Mesendoderm (in vitro differentiated cells): ENCODE measurements at regions not wholly inside any gene's neighbourhood (a gene's known extent, or its start where the extent isn't known, plus 50 kb on each side); places are given as distances from the start of the nearest gene placed in this dataset.

Experiments used
- DNase-seq: peaks from one replicate; pipeline ENCODE4 v3.0.0; 2013
- H2AK5ac ChIP-seq: 2 replicates; pipeline ENCODE4 v1.6.1; 2013; ENCODE audit warnings: low read length, inconsistent platforms
- H2BK120ac ChIP-seq: 2 replicates; pipeline ENCODE4 v1.6.1; 2013; ENCODE audit warnings: low read depth, mild to moderate bottlenecking, low read length, moderate library complexity, mixed read lengths
- H2BK15ac ChIP-seq: replicated peaks from 2 replicates; pipeline ENCODE4 v1.6.1; 2013; ENCODE audit warnings: low read depth, mild to moderate bottlenecking, moderate library complexity
- H2BK5ac ChIP-seq: 2 replicates; pipeline ENCODE4 v1.6.1; 2013; ENCODE audit warnings: low read length, inconsistent platforms
- H3K18ac ChIP-seq: 2 replicates; pipeline ENCODE4 v1.6.1; 2013; ENCODE audit warnings: mild to moderate bottlenecking, low read length, mixed read lengths
- H3K23ac ChIP-seq: one replicate; pipeline ENCODE4 v1.6.1; 2013; ENCODE audit warnings: low read length
- H3K27ac ChIP-seq: 2 replicates; pipeline ENCODE4 v1.5.1; 2013; ENCODE audit warnings: low read depth, mild to moderate bottlenecking, inconsistent platforms, low read length, moderate library complexity
- H3K27me3 ChIP-seq: 2 replicates; pipeline ENCODE4 v1.6.1; 2013; ENCODE audit warnings: low read length, control low read depth, mild to moderate bottlenecking, inconsistent platforms; ENCODE audit not compliant: insufficient read depth, poor library complexity
- H3K36me3 ChIP-seq: 2 replicates; pipeline ENCODE4 v1.6.1; 2013; ENCODE audit warnings: low read length, inconsistent platforms; ENCODE audit not compliant: control insufficient read depth, insufficient read depth
- H3K4ac ChIP-seq: one replicate; pipeline ENCODE4 v1.6.1; 2013; ENCODE audit warnings: low read depth, mild to moderate bottlenecking, low read length, moderate library complexity
- H3K4me1 ChIP-seq: 2 replicates; pipeline ENCODE4 v1.6.1; 2013; ENCODE audit warnings: low read depth, low read length, inconsistent platforms; ENCODE audit not compliant: control insufficient read depth
- H3K4me2 ChIP-seq: 2 replicates; pipeline ENCODE4 v1.6.1; 2013; ENCODE audit warnings: low read length
- H3K4me3 ChIP-seq: 2 replicates; pipeline ENCODE4 v1.5.1; 2013; ENCODE audit warnings: mild to moderate bottlenecking, low read length
- H3K56ac ChIP-seq: one replicate; pipeline ENCODE4 v1.6.1; 2013; ENCODE audit warnings: low read length
- H3K79me1 ChIP-seq: 2 replicates; pipeline ENCODE4 v1.6.1; 2013; ENCODE audit warnings: low read length, inconsistent platforms
- H3K79me2 ChIP-seq: 2 replicates; pipeline ENCODE4 v1.6.1; 2013; ENCODE audit warnings: mild to moderate bottlenecking, low read length; ENCODE audit not compliant: control insufficient read depth, insufficient read depth
- H3K9ac ChIP-seq: 2 replicates; pipeline ENCODE4 v1.6.1; 2013; ENCODE audit warnings: low read length, inconsistent platforms
- H4K5ac ChIP-seq: one replicate; pipeline ENCODE4 v1.6.1; 2013; ENCODE audit warnings: low read length
- H4K8ac ChIP-seq: one replicate; pipeline ENCODE4 v1.6.1; 2013; ENCODE audit warnings: low read depth, mild to moderate bottlenecking, control low read depth, low read length, moderate library complexity
- WGBS: extraction: QIAGEN DNeasy Blood & Tissue Kit; methylation state at CpG from one replicate; pipeline ENCODE4 v1.1.7; 2013; ENCODE audit warnings: low lambda C conversion rate, missing lambda C conversion rate; ENCODE audit not compliant: insufficient coverage; ENCODE audit errors: extremely low coverage; 5-methylcytosine and 5-hydroxymethylcytosine counted together

DNA sequence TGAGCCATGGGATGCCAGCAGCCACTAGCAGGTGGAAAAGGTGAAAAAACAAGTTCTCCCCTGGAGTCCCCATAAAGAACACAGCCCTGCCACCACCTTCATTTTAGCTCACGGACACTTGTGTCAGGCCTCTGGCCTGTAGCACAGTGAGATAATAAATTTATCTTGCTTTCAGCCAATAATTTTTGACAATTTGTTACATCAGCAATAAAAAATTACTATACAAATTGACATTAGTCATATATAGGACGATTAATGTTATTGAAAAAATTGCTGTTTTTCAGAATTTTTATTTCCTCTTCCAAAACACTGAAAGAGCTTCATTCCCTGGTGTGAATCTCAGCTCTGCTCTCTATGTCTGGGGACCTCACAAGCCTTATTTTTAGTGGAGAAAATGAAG is 152.9 kb upstream of the ETV3 start:
- Histone ChIP-seq H3K9ac (no peak overlapping the region), H3K79me2 (no peaks in the 10 kb centered on the region), H3K23ac (no peak overlapping the region), H2BK120ac (no peak overlapping the region), H4K5ac (no peak overlapping the region), H3K27ac (no peak overlapping the region), H3K4me3 (no peak overlapping the region), H3K18ac (no peak overlapping the region), H4K8ac (no peak overlapping the region), H2AK5ac (no peak overlapping the region), H3K4me2 (no peak overlapping the region), H3K79me1 (no peaks in the 10 kb centered on the region), H3K4ac (no peak overlapping the region), H2BK5ac (no peak overlapping the region), H3K27me3 (no peaks in the 10 kb centered on the region), H2BK15ac (no peak overlapping the region), H3K4me1 (no peaks in the 10 kb centered on the region), H3K36me3 (no peaks in the 10 kb centered on the region), H3K56ac (no peak overlapping the region)
- no peak for DNase-seq
- WGBS = no CpG with 5 or more reads among the region's 2 CpGs

DNA sequence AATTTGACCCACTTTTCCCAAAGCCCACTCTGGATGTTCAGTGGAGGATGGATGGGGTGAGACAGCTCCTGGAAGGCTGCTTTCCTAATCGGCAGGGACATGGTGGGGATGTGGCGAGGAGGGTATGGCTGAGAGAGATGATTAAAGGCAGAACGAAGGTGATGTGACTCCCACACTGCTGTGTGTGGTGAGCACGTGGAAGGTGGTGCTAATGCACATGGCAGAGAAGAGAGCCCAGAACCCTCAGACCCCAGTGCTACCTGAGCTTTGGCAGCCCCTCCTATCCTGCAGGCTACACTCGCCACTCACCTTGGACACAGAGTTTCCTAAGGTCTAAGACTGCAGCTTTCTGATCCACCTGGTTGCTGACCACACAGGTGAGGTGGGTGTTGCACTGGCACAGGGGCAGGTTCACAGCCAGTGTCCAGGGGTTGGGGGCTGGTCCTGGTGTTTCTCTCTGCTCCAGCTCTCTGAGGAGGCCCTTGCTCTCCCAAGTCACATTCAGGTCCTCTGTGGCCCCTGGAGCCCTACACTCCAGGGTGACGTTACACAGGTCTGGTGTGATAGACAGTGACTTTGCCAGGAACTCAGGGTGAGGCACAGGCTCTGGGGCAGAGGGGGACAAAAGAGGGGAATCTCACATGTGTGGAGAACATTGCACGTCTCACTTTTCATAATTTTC is 151.4 kb upstream of the ETV3 start:
- DNase-seq = no peak
- Histone ChIP-seq H3K27me3 (no peaks in the 10 kb centered on the region), H3K27ac (no peak overlapping the region), H4K8ac (no peak overlapping the region), H3K4me1 (no peaks in the 10 kb centered on the region), H2BK15ac (no peak overlapping the region), H2BK120ac (no peak overlapping the region), H4K5ac (no peak overlapping the region), H3K4ac (no peak overlapping the region), H3K36me3 (no peaks in the 10 kb centered on the region), H3K9ac (no peak overlapping the region), H3K79me2 (no peaks in the 10 kb centered on the region), H2BK5ac (no peak overlapping the region), H3K23ac (no peak overlapping the region), H3K4me2 (no peak overlapping the region), H3K79me1 (no peaks in the 10 kb centered on the region), H3K4me3 (no peak overlapping the region), H3K56ac (no peak overlapping the region), H2AK5ac (no peak overlapping the region), H3K18ac (no peak overlapping the region)
- no CpG with 5 or more reads among the region's 7 CpGs for WGBS

DNA sequence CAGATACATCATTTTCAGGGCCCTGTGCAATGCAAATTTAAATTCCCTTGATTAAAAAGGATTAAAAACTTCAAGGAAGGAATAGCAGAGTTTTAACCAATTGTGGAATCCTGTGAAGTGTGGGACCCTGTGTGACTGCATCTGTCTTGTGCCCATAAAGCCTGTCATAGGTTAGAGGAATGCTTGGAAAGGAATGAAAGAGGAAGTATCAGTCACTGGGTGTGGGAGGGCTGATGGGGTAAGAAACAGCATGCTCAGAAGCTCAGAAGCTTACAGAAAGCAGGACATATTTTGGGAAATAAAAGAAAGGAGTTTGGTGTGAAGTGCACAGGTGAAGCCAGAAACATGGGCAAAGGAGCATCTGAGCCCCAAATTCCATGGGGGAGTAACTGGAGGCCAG is 150.8 kb upstream of the ETV3 start:
- no peak overlapping the region for H3K9ac ChIP-seq
- no peak overlapping the region for H3K56ac ChIP-seq
- no peak overlapping the region for H2BK120ac ChIP-seq
- H4K5ac ChIP-seq = no peak overlapping the region
- no peak overlapping the region for H3K23ac ChIP-seq
- H2AK5ac ChIP-seq = no peak overlapping the region
- DNase-seq = no peak
- H4K8ac ChIP-seq = no peak overlapping the region
- no peak overlapping the region for H3K4me3 ChIP-seq
- no peak overlapping the region for H3K4ac ChIP-seq
- no peaks in the 10 kb centered on the region for H3K79me1 ChIP-seq
- H3K27ac ChIP-seq = no peak overlapping the region
- H3K4me2 ChIP-seq = no peak overlapping the region
- no peak overlapping the region for H3K18ac ChIP-seq
- no peaks in the 10 kb centered on the region for H3K79me2 ChIP-seq
- H2BK15ac ChIP-seq = no peak overlapping the region
- H3K4me1 ChIP-seq = no peaks in the 10 kb centered on the region
- H2BK5ac ChIP-seq = no peak overlapping the region
- H3K36me3 ChIP-seq = no peaks in the 10 kb centered on the region
- no peaks in the 10 kb centered on the region for H3K27me3 ChIP-seq

- H2BK15ac ChIP-seq = no peak overlapping the region
- no peak overlapping the region for H4K5ac ChIP-seq
- H3K4me1 ChIP-seq = no peaks in the 10 kb centered on the region
- H3K36me3 ChIP-seq = no peaks in the 10 kb centered on the region
- no peak overlapping the region for H4K8ac ChIP-seq
- no peak for DNase-seq
- H3K79me2 ChIP-seq = no peaks in the 10 kb centered on the region
- no peak overlapping the region for H2AK5ac ChIP-seq
- no peak overlapping the region for H3K56ac ChIP-seq
- no peak overlapping the region for H3K4me2 ChIP-seq
- no peak overlapping the region for H3K4ac ChIP-seq
- no peak overlapping the region for H2BK5ac ChIP-seq
- no peak overlapping the region for H3K27ac ChIP-seq
- H3K18ac ChIP-seq = no peak overlapping the region
- H3K9ac ChIP-seq = no peak overlapping the region
- H2BK120ac ChIP-seq = no peak overlapping the region
- no peaks in the 10 kb centered on the region for H3K27me3 ChIP-seq
- H3K4me3 ChIP-seq = no peak overlapping the region
- no CpG with 5 or more reads among the region's 4 CpGs for WGBS
- no peaks in the 10 kb centered on the region for H3K79me1 ChIP-seq
- no peak overlapping the region for H3K23ac ChIP-seq
Observed at GRCh38 chr1:157288492-157288891, 150.3 kb upstream of the ETV3 start.

- H3K79me1 ChIP-seq = no peaks in the 10 kb centered on the region
- no peaks in the 10 kb centered on the region for H3K79me2 ChIP-seq
- H4K8ac ChIP-seq = no peak overlapping the region
- no peak overlapping the region for H3K4me2 ChIP-seq
- H3K9ac ChIP-seq = no peak overlapping the region
- DNase-seq = no peak
- no peak overlapping the region for H4K5ac ChIP-seq
- H3K18ac ChIP-seq = no peak overlapping the region
- H2BK5ac ChIP-seq = no peak overlapping the region
- H2BK120ac ChIP-seq = no peak overlapping the region
- H3K4me3 ChIP-seq = no peak overlapping the region
- no peaks in the 10 kb centered on the region for H3K36me3 ChIP-seq
- no peak overlapping the region for H2BK15ac ChIP-seq
- H3K4me1 ChIP-seq = no peaks in the 10 kb centered on the region
- no peaks in the 10 kb centered on the region for H3K27me3 ChIP-seq
- H2AK5ac ChIP-seq = no peak overlapping the region
- H3K27ac ChIP-seq = no peak overlapping the region
- no peak overlapping the region for H3K23ac ChIP-seq
- no CpG with 5 or more reads among the region's 1 CpG for whole genome bisulfite sequencing
- H3K56ac ChIP-seq = no peak overlapping the region
- H3K4ac ChIP-seq = no peak overlapping the region
Observed at GRCh38 chr1:157288006-157288405, 149.8 kb upstream of the ETV3 start.

DNA sequence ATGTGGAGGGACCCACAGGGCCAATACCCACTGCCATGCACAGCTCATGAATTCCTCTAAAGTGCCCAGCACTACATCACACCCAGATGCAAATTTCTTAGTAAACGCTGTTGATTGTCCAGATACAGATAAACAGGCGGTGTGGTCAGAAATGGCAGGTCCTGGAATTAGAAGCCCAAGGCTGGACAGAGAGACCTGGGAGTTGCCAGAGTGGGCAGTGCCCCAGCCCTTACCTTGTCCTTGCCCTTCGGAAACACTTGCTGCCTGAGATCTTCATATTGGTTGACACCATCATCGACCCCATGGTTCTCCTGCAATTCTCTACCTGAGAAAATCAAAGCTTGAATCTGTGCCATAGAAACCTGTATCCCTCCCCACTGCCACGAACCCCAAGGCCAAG is 149.3 kb upstream of the ETV3 start:
- H2BK120ac ChIP-seq = no peak overlapping the region
- H4K5ac ChIP-seq = no peak overlapping the region
- no peaks in the 10 kb centered on the region for H3K4me1 ChIP-seq
- H3K56ac ChIP-seq = no peak overlapping the region
- no peaks in the 10 kb centered on the region for H3K79me2 ChIP-seq
- H3K36me3 ChIP-seq = no peaks in the 10 kb centered on the region
- H3K4me2 ChIP-seq = no peak overlapping the region
- no peak overlapping the region for H3K18ac ChIP-seq
- H3K9ac ChIP-seq = no peak overlapping the region
- no peaks in the 10 kb centered on the region for H3K79me1 ChIP-seq
- no peak overlapping the region for H4K8ac ChIP-seq
- H3K4ac ChIP-seq = no peak overlapping the region
- H2BK15ac ChIP-seq = no peak overlapping the region
- no peak overlapping the region for H3K27ac ChIP-seq
- H3K23ac ChIP-seq = no peak overlapping the region
- no peak overlapping the region for H2BK5ac ChIP-seq
- no peak overlapping the region for H3K4me3 ChIP-seq
- no peak for DNase-seq
- no peaks in the 10 kb centered on the region for H3K27me3 ChIP-seq
- WGBS = no CpG with 5 or more reads among the region's 5 CpGs
- H2AK5ac ChIP-seq = no peak overlapping the region
